ENCODE measurements at regions not wholly inside any gene's neighbourhood (a gene's known extent, or its start where the extent isn't known, plus 50 kb on each side); places are given as distances from the start of the nearest gene placed in this dataset.
"Not testable (repeated sequence)": the region's sequence is repeated elsewhere in the genome, so short reads cannot be mapped to it uniquely, and the experiment has no call there.

DNA sequence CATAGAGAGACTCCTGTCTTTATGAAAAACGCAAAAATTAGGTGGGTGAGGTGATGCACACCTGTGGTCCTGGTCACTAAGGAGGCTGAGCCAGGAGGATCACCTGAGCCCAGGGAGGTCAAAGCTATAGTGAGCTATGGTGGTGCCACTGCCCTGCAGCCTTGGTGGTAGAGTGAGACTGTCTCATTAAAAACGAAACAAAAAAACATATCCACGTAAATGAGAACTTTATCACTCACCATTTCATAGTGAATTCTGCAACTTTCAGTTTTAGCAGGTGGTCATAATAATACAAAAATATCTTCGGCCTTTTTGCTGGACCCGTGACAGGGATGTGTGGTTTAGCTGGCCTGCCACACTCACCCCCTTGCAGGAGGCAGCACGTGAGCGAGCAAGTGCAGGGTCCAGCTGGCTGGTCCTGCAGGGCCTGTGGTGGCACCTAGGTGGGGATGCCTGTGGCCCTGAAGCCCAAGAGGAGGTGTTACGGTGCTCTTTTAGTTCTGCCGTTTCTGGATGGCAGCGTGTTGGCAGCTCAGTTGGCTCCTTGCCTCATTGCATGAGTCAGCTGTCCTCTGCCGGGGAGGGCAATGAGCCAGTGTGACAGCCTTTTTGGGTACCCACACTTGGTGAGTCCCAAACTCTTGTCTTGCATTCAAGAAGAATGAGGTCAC, 1330.7 kb upstream of the TMEM132C start:
- H3K9me3 ChIP-seq (ENCODE audit: control insufficient read depth in 2 of 3, insufficient read depth in 1 of 3, low read length in 3 of 3), result peaks cover 0 to 1% (median under 1%) of the 10 kb centered on the region in 3 donors
- no peaks in the 10 kb centered on the region for H3K4me1 ChIP-seq (ENCODE audit: control insufficient read depth in 2 of 3, insufficient read depth in 2 of 3, low read depth in 1 of 3, low read length in 3 of 3)
- DNase-seq, result no peak
- TF ChIP-seq, protein P1, sequence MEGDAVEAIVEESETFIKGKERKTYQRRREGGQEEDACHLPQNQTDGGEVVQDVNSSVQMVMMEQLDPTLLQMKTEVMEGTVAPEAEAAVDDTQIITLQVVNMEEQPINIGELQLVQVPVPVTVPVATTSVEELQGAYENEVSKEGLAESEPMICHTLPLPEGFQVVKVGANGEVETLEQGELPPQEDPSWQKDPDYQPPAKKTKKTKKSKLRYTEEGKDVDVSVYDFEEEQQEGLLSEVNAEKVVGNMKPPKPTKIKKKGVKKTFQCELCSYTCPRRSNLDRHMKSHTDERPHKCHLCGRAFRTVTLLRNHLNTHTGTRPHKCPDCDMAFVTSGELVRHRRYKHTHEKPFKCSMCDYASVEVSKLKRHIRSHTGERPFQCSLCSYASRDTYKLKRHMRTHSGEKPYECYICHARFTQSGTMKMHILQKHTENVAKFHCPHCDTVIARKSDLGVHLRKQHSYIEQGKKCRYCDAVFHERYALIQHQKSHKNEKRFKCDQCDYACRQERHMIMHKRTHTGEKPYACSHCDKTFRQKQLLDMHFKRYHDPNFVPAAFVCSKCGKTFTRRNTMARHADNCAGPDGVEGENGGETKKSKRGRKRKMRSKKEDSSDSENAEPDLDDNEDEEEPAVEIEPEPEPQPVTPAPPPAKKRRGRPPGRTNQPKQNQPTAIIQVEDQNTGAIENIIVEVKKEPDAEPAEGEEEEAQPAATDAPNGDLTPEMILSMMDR (IDR thresholded peaks at IDR 0.05; ENCODE audit: borderline replicate concordance, extremely low read depth, insufficient read depth), result no peak
- no peaks in the 10 kb centered on the region for H3K27me3 ChIP-seq (ENCODE audit: control insufficient read depth, insufficient read depth, low read length)
- H3K4me3 ChIP-seq (ENCODE audit: low read length in 3 of 3), result no peak overlapping the region
- H3K9ac ChIP-seq (ENCODE audit: low read length in 3 of 3), result no peak overlapping the region
- FAIRE-seq, result no peak
- no peaks in the 10 kb centered on the region for H3K36me3 ChIP-seq (ENCODE audit: control insufficient read depth in 2 of 3, insufficient read depth in 3 of 3, low read length in 3 of 3)
- H3K27ac ChIP-seq (ENCODE audit: low read depth in 2 of 2, low read length in 2 of 2), result no peak overlapping the region
- intact Hi-C loops (cut with DNase I), result no loop called here

DNA sequence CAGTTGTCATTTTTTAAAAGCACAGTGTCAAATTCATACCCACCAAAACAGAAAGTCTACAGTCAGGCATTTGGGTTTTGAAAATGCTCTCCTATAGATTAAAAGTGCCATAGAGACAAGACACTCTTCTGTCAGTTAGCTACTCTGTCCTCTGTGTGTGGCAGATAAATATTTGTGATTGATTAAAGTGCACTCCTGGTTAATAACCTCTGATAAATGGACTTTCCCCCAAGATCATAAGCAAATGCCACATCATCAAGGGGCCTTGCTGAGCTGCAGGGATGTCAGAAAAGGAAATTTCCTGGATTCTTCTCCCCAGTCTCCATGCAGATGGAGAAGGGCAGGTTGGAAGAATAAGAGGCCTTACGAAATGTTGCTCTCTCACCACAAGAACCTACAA, 1329.5 kb upstream of the TMEM132C start:
- H3K9ac ChIP-seq (ENCODE audit: low read length in 3 of 3), result no peak overlapping the region
- intact Hi-C loops (cut with DNase I), result no loop called here
- TF ChIP-seq, protein P1 (IDR thresholded peaks at IDR 0.05; ENCODE audit: borderline replicate concordance, extremely low read depth, insufficient read depth), result no peak
- H3K4me1 ChIP-seq (ENCODE audit: control insufficient read depth in 2 of 3, insufficient read depth in 2 of 3, low read depth in 1 of 3, low read length in 3 of 3), result no peaks in the 10 kb centered on the region
- H3K36me3 ChIP-seq (ENCODE audit: control insufficient read depth in 2 of 3, insufficient read depth in 3 of 3, low read length in 3 of 3), result no peaks in the 10 kb centered on the region
- DNase-seq (no peak), FAIRE-seq (no peak)
- no peak overlapping the region for H3K27ac ChIP-seq (ENCODE audit: low read depth in 2 of 2, low read length in 2 of 2)
- no peaks in the 10 kb centered on the region for H3K27me3 ChIP-seq (ENCODE audit: control insufficient read depth, insufficient read depth, low read length)
- no peak overlapping the region for H3K4me3 ChIP-seq (ENCODE audit: low read length in 3 of 3)
- H3K9me3 ChIP-seq (ENCODE audit: control insufficient read depth in 2 of 3, insufficient read depth in 1 of 3, low read length in 3 of 3), result peaks cover 0 to 3% (median 1%) of the 10 kb centered on the region in 3 donors

GRCh38 chr12:126944684-126945083, 1322.3 kb upstream of the TMEM132C start:
- no peak overlapping the region for H3K4me3 ChIP-seq (ENCODE audit: low read length in 3 of 3)
- DNase-seq (no peak), FAIRE-seq (no peak)
- no peak overlapping the region for H3K27ac ChIP-seq (ENCODE audit: low read depth in 2 of 2, low read length in 2 of 2)
- intact Hi-C loops (cut with DNase I), result no loop called here
- no peaks in the 10 kb centered on the region for H3K27me3 ChIP-seq (ENCODE audit: control insufficient read depth, insufficient read depth, low read length)
- no peaks in the 10 kb centered on the region for H3K36me3 ChIP-seq (ENCODE audit: control insufficient read depth in 2 of 3, insufficient read depth in 3 of 3, low read length in 3 of 3)
- H3K4me1 ChIP-seq (ENCODE audit: control insufficient read depth in 2 of 3, insufficient read depth in 2 of 3, low read depth in 1 of 3, low read length in 3 of 3), result no peaks in the 10 kb centered on the region
- H3K9me3 ChIP-seq (ENCODE audit: control insufficient read depth in 2 of 3, insufficient read depth in 1 of 3, low read length in 3 of 3), result peaks cover 0 to 3% (median 0%) of the 10 kb centered on the region in 3 donors
- TF ChIP-seq, protein P1 (IDR thresholded peaks at IDR 0.05; ENCODE audit: borderline replicate concordance, extremely low read depth, insufficient read depth), result no peak
- no peak overlapping the region for H3K9ac ChIP-seq (ENCODE audit: low read length in 3 of 3)

GRCh38 chr12:126946958-126947357, 1320.0 kb upstream of the TMEM132C start:
- H3K27ac ChIP-seq (ENCODE audit: low read depth in 2 of 2, low read length in 2 of 2); H3K36me3 ChIP-seq (ENCODE audit: control insufficient read depth in 2 of 3, insufficient read depth in 3 of 3, low read length in 3 of 3); H3K4me1 ChIP-seq (ENCODE audit: control insufficient read depth in 2 of 3, insufficient read depth in 2 of 3, low read depth in 1 of 3, low read length in 3 of 3); intact Hi-C loops (cut with DNase I); DNase-seq; H3K9ac ChIP-seq (ENCODE audit: low read length in 3 of 3); FAIRE-seq; H3K4me3 ChIP-seq (ENCODE audit: low read length in 3 of 3); H3K27me3 ChIP-seq (ENCODE audit: control insufficient read depth, insufficient read depth, low read length); H3K9me3 ChIP-seq (ENCODE audit: control insufficient read depth in 2 of 3, insufficient read depth in 1 of 3, low read length in 3 of 3): not testable (repeated sequence)
